DMS153 (cell line): ENCODE measurements at regions not wholly inside any gene's neighbourhood (a gene's known extent, or its start where the extent isn't known, plus 50 kb on each side); places are given as distances from the start of the nearest gene placed in this dataset.
"Not testable (repeated sequence)": the region's sequence is repeated elsewhere in the genome, so short reads cannot be mapped to it uniquely, and the experiment has no call there.

Source experiments
- DNase-seq: peaks from one replicate; lab custom pipeline; 2025; lab: John Stamatoyannopoulos, UW

GRCh38 chr13:107669391-107669993, 545.8 kb downstream of the LIG4 start:
- peak; percentile 87 for DNase-seq

- DNase-seq = no peak
These were observed 549.3 kb downstream of the LIG4 start for GRCh38 chr13:107665926-107666458.

GRCh38 chr13:107650081-107650701, 565.1 kb downstream of the LIG4 start:
- DNase-seq = no peak

- no peak for DNase-seq
These were observed 566.3 kb downstream of the LIG4 start for GRCh38 chr13:107649079-107649478.

- DNase-seq = peak; percentile 88
These were observed 571.2 kb downstream of the LIG4 start for GRCh38 chr13:107644136-107644535.

- DNase-seq = peak; percentile 77
These were observed 571.7 kb downstream of the LIG4 start for GRCh38 chr13:107643615-107644014.

- peak; percentile 76 for DNase-seq
These were observed 572.5 kb downstream of the LIG4 start for GRCh38 chr13:107642831-107643230.

GRCh38 chr13:107641574-107641973, 573.8 kb downstream of the LIG4 start:
- no peak for DNase-seq

- no peak for DNase-seq
These were observed 589.7 kb downstream of the LIG4 start for GRCh38 chr13:107625648-107626047.

- DNase-seq = no peak
These were observed 597.8 kb downstream of the LIG4 start for GRCh38 chr13:107617527-107617926.

GRCh38 chr13:107612376-107612775, 603.0 kb downstream of the LIG4 start:
- no peak for DNase-seq

- DNase-seq = no peak
These were observed 606.6 kb downstream of the LIG4 start for GRCh38 chr13:107608736-107609135.

GRCh38 chr13:107600971-107601370, 614.4 kb downstream of the LIG4 start:
- no peak for DNase-seq

GRCh38 chr13:107596306-107596705, 619.0 kb downstream of the LIG4 start:
- not testable (repeated sequence) for DNase-seq

- peak; percentile 43 for DNase-seq
These were observed 624.8 kb downstream of the LIG4 start for GRCh38 chr13:107590556-107590955.

- no peak for DNase-seq
These were observed 627.7 kb downstream of the LIG4 start for GRCh38 chr13:107587681-107588080.

- no peak for DNase-seq
These were observed 629.1 kb downstream of the LIG4 start for GRCh38 chr13:107586216-107586615.

- peak; percentile 83 for DNase-seq
These were observed 629.7 kb downstream of the LIG4 start for GRCh38 chr13:107585469-107586180.

GRCh38 chr13:107582171-107582570, 633.2 kb downstream of the LIG4 start:
- no peak for DNase-seq

GRCh38 chr13:107580741-107581412, 634.5 kb downstream of the LIG4 start:
- DNase-seq = no peak

- no peak for DNase-seq
These were observed 638.9 kb downstream of the LIG4 start for GRCh38 chr13:107576430-107576829.

GRCh38 chr13:107574517-107575210, 640.7 kb downstream of the LIG4 start:
- no peak for DNase-seq
